Muscle layer of colon (tissue), 2 donors: ENCODE measurements at regions not wholly inside any gene's neighbourhood (a gene's known extent, or its start where the extent isn't known, plus 50 kb on each side); places are given as distances from the start of the nearest gene placed in this dataset.

Source experiments
- H3K27ac ChIP-seq: one replicate; pipeline ENCODE4 v1.7.0; 2013; ENCODE audit warnings: low read depth, mild to moderate bottlenecking, low read length, moderate library complexity
- H3K27me3 ChIP-seq, 2 donors: one replicate each; pipeline ENCODE4 v1.7.0; 2013; ENCODE audit warnings: low read length in 2 of 2, mild to moderate bottlenecking in 2 of 2; ENCODE audit not compliant: insufficient read depth in 2 of 2, control insufficient read depth in 1 of 2
- H3K36me3 ChIP-seq: one replicate; pipeline ENCODE4 v1.7.0; 2013; ENCODE audit warnings: mild to moderate bottlenecking, low read length; ENCODE audit not compliant: insufficient read depth
- H3K4me1 ChIP-seq: one replicate; pipeline ENCODE4 v1.7.0; 2013; ENCODE audit warnings: mild to moderate bottlenecking, low read length; ENCODE audit not compliant: insufficient read depth
- H3K4me3 ChIP-seq, 2 donors: one replicate each; pipeline ENCODE4 v1.7.0; 2013; ENCODE audit warnings: low read length in 2 of 2, low read depth in 1 of 2, mild to moderate bottlenecking in 1 of 2, moderate library complexity in 1 of 2
- H3K9ac ChIP-seq: one replicate; pipeline ENCODE4 v1.7.0; 2013; ENCODE audit warnings: low read length
- H3K9me3 ChIP-seq: one replicate; pipeline ENCODE4 v1.7.0; 2013; ENCODE audit warnings: mild to moderate bottlenecking, low read length
- donor health status: abdominal sarcoma.
- donor health status: Adenocarcinoma of cecum.

GRCh38 chr6:119535332-119535731 lies 185.8 kb upstream of the MAN1A1 start:
- Histone ChIP-seq H3K36me3 (no peaks in the 10 kb centered on the region), H3K9ac (no peak overlapping the region), H3K27ac (no peak overlapping the region), H3K4me3 (no peak overlapping the region), H3K27me3 (no peaks in the 10 kb centered on the region), H3K4me1 (peaks cover 22% of the 10 kb centered on the region), H3K9me3 (no peaks in the 10 kb centered on the region)

GRCh38 chr6:119533603-119534279 lies 184.2 kb upstream of the MAN1A1 start:
- no peaks in the 10 kb centered on the region for H3K36me3 ChIP-seq
- peaks cover 17% of the 10 kb centered on the region for H3K4me1 ChIP-seq
- H3K27me3 ChIP-seq, result no peaks in the 10 kb centered on the region
- no peaks in the 10 kb centered on the region for H3K9me3 ChIP-seq
- H3K27ac ChIP-seq, result no peak overlapping the region
- H3K9ac ChIP-seq, result no peak overlapping the region
- H3K4me3 ChIP-seq, result no peak overlapping the region

- Histone ChIP-seq H3K36me3 (no peaks in the 10 kb centered on the region), H3K27ac (no peak overlapping the region), H3K27me3 (no peaks in the 10 kb centered on the region)
Measured at GRCh38 chr6:119527231-119527578, 177.6 kb upstream of the MAN1A1 start.

GRCh38 chr6:119526561-119527230 lies 177.1 kb upstream of the MAN1A1 start:
- H3K4me3 ChIP-seq, result no peak overlapping the region
- no peaks in the 10 kb centered on the region for H3K27me3 ChIP-seq
- no peak overlapping the region for H3K9ac ChIP-seq
- no peaks in the 10 kb centered on the region for H3K9me3 ChIP-seq
- H3K4me1 ChIP-seq, result peaks cover 6% of the 10 kb centered on the region
- H3K36me3 ChIP-seq, result no peaks in the 10 kb centered on the region
- H3K27ac ChIP-seq, result no peak overlapping the region

More at GRCh38 chr6:119527231-119527578, 177.6 kb upstream of the MAN1A1 start:
- H3K9ac ChIP-seq, result no peak overlapping the region
- no peaks in the 10 kb centered on the region for H3K9me3 ChIP-seq
- H3K4me1 ChIP-seq, result peaks cover 6% of the 10 kb centered on the region
- no peak overlapping the region for H3K4me3 ChIP-seq

GRCh38 chr6:119524410-119524809 lies 174.8 kb upstream of the MAN1A1 start:
- Histone ChIP-seq H3K4me3 (no peak overlapping the region), H3K36me3 (no peaks in the 10 kb centered on the region), H3K27ac (no peak overlapping the region), H3K9ac (no peak overlapping the region), H3K9me3 (no peaks in the 10 kb centered on the region), H3K27me3 (no peaks in the 10 kb centered on the region), H3K4me1 (peaks cover 6% of the 10 kb centered on the region)

GRCh38 chr6:119523556-119523955 lies 174.0 kb upstream of the MAN1A1 start:
- Histone ChIP-seq H3K4me1 (peaks cover 6% of the 10 kb centered on the region), H3K9ac (no peak overlapping the region), H3K27me3 (no peaks in the 10 kb centered on the region), H3K36me3 (no peaks in the 10 kb centered on the region), H3K27ac (no peak overlapping the region), H3K4me3 (no peak overlapping the region), H3K9me3 (no peaks in the 10 kb centered on the region)

GRCh38 chr6:119521251-119521650 lies 171.7 kb upstream of the MAN1A1 start:
- H3K36me3 ChIP-seq, result no peaks in the 10 kb centered on the region
- no peaks in the 10 kb centered on the region for H3K4me1 ChIP-seq
- H3K9ac ChIP-seq, result no peak overlapping the region
- no peak overlapping the region for H3K27ac ChIP-seq
- no peaks in the 10 kb centered on the region for H3K9me3 ChIP-seq
- H3K4me3 ChIP-seq, result no peak overlapping the region
- no peaks in the 10 kb centered on the region for H3K27me3 ChIP-seq

- Histone ChIP-seq H3K27me3 (no peaks in the 10 kb centered on the region), H3K9me3 (no peaks in the 10 kb centered on the region), H3K36me3 (no peaks in the 10 kb centered on the region)
Measured at GRCh38 chr6:119517428-119517827, 167.9 kb upstream of the MAN1A1 start.

GRCh38 chr6:119514345-119514744 lies 164.8 kb upstream of the MAN1A1 start:
- no peaks in the 10 kb centered on the region for H3K36me3 ChIP-seq
- H3K4me3 ChIP-seq, result no peak overlapping the region
- no peaks in the 10 kb centered on the region for H3K27me3 ChIP-seq
- H3K9me3 ChIP-seq, result no peaks in the 10 kb centered on the region
- H3K4me1 ChIP-seq, result no peaks in the 10 kb centered on the region
- no peak overlapping the region for H3K27ac ChIP-seq
- no peak overlapping the region for H3K9ac ChIP-seq

More at GRCh38 chr6:119517428-119517827, 167.9 kb upstream of the MAN1A1 start:
- Histone ChIP-seq H3K4me1 (no peaks in the 10 kb centered on the region), H3K4me3 (no peak overlapping the region), H3K27ac (no peak overlapping the region), H3K9ac (no peak overlapping the region)

GRCh38 chr6:119511024-119511423 lies 161.5 kb upstream of the MAN1A1 start:
- Histone ChIP-seq H3K9me3 (no peaks in the 10 kb centered on the region), H3K27me3 (no peaks in the 10 kb centered on the region), H3K27ac (no peak overlapping the region), H3K9ac (no peak overlapping the region), H3K4me3 (no peak overlapping the region), H3K36me3 (no peaks in the 10 kb centered on the region), H3K4me1 (peaks cover 9% of the 10 kb centered on the region)

- Histone ChIP-seq H3K4me3 (no peak overlapping the region), H3K9ac (no peak overlapping the region), H3K9me3 (no peaks in the 10 kb centered on the region), H3K36me3 (no peaks in the 10 kb centered on the region), H3K27ac (no peak overlapping the region), H3K27me3 (no peaks in the 10 kb centered on the region), H3K4me1 (peaks cover 12% of the 10 kb centered on the region)
Measured at GRCh38 chr6:119510246-119510645, 160.7 kb upstream of the MAN1A1 start.
